HG03575 (cell line): ENCODE measurements at regions not wholly inside any gene's neighbourhood (a gene's known extent, or its start where the extent isn't known, plus 50 kb on each side); places are given as distances from the start of the nearest gene placed in this dataset.

Experiments
- ATAC-seq: cut with Tn5 transposase; IDR thresholded peaks from one replicate; pipeline ENCODE4 v1.9.1; 2021; ENCODE audit not compliant: unreplicated experiment, insufficient number of reproducible peaks, low FRiP score; ENCODE audit errors: extremely low read depth

- no peak for ATAC-seq
Measured at GRCh38 chr2:101563849-101564248, 88.9 kb upstream of the RFX8 start.

- no peak for ATAC-seq
Measured at GRCh38 chr2:101560780-101561315, 85.9 kb upstream of the RFX8 start.

- ATAC-seq, result no peak
Measured at GRCh38 chr2:101559551-101559950, 84.6 kb upstream of the RFX8 start.

GRCh38 chr2:101558740-101559525 lies 84.0 kb upstream of the RFX8 start:
- ATAC-seq, result no peak

GRCh38 chr2:101556033-101556459 lies 81.1 kb upstream of the RFX8 start:
- no peak for ATAC-seq

GRCh38 chr2:101551336-101551888 lies 76.5 kb upstream of the RFX8 start:
- ATAC-seq, result no peak

- no peak for ATAC-seq
Measured at GRCh38 chr2:101550555-101550954, 75.6 kb upstream of the RFX8 start.

- ATAC-seq, result no peak
Measured at GRCh38 chr2:101549371-101549770, 74.5 kb upstream of the RFX8 start.

GRCh38 chr2:101546376-101547058 lies 71.6 kb upstream of the RFX8 start:
- no peak for ATAC-seq

- ATAC-seq, result no peak
Measured at GRCh38 chr2:101545950-101546349, 71.0 kb upstream of the RFX8 start.

GRCh38 chr2:101540518-101540917 lies 65.6 kb upstream of the RFX8 start:
- ATAC-seq, result no peak

- ATAC-seq, result no peak
Measured at GRCh38 chr2:101538076-101538475, 63.2 kb upstream of the RFX8 start.

GRCh38 chr2:101534149-101534611 lies 59.3 kb upstream of the RFX8 start:
- no peak for ATAC-seq

- ATAC-seq, result no peak
Measured at GRCh38 chr2:101533561-101534148, 58.7 kb upstream of the RFX8 start.

- no peak for ATAC-seq
Measured at GRCh38 chr2:101528501-101528900, 53.6 kb upstream of the RFX8 start.

GRCh38 chr2:101524806-101525430 lies 50.0 kb upstream of the RFX8 start:
- ATAC-seq, result no peak
